ENCODE measurements at regions not wholly inside any gene's neighbourhood (a gene's known extent, or its start where the extent isn't known, plus 50 kb on each side); places are given as distances from the start of the nearest gene placed in this dataset.

DNA sequence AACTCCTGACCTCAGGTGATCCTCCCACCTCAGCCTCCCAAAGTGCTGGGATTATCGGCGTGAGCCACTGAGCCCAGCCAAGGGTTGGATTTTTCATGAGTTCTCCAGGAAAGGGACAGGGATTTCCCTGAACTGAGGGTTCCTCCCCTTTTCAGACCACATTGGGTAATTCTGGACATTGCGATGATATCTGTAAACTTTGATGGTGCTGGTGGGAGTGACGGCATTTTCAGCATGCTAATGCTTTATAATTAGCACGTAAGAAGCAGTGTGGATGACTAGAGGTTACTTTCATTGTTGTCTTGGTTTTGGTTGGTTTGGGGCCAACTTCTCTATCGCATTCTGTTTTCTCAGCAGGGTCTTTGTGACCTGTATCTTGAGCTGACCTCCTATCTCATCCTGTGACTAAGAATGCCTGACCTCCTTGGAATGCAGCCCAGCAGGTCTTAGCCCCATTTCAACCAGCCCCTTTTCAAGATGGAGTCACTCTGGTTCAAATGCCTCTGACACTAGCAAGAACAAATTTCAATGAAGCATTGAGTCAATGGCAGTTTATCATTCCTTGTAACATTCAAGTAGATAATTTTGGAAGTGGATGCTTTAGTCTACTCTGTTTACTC is 156.5 kb downstream of the TTLL2 start:
- TF ChIP-seq, protein P1, sequence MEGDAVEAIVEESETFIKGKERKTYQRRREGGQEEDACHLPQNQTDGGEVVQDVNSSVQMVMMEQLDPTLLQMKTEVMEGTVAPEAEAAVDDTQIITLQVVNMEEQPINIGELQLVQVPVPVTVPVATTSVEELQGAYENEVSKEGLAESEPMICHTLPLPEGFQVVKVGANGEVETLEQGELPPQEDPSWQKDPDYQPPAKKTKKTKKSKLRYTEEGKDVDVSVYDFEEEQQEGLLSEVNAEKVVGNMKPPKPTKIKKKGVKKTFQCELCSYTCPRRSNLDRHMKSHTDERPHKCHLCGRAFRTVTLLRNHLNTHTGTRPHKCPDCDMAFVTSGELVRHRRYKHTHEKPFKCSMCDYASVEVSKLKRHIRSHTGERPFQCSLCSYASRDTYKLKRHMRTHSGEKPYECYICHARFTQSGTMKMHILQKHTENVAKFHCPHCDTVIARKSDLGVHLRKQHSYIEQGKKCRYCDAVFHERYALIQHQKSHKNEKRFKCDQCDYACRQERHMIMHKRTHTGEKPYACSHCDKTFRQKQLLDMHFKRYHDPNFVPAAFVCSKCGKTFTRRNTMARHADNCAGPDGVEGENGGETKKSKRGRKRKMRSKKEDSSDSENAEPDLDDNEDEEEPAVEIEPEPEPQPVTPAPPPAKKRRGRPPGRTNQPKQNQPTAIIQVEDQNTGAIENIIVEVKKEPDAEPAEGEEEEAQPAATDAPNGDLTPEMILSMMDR (IDR thresholded peaks at IDR 0.05; ENCODE audit: low read length), result no peak
- TF ChIP-seq EZH2 (IDR thresholded peaks at IDR 0.05; ENCODE audit: borderline replicate concordance, low read length), result no peak

Measured in OCI-LY1 (cell line).